Neural progenitor cell (in vitro differentiated cells): ENCODE measurements at regions not wholly inside any gene's neighbourhood (a gene's known extent, or its start where the extent isn't known, plus 50 kb on each side); places are given as distances from the start of the nearest gene placed in this dataset.

ENCODE experiments used
- DNase-seq: peaks from one replicate; pipeline ENCODE4 v3.0.0-alpha.2; 2016; ENCODE audit warnings: low spot score
- H2AFZ ChIP-seq: fragments of 200-600 bp; sonication (generic); replicated peaks from 2 replicates; pipeline ENCODE4 v1.6.1; 2016; ENCODE audit warnings: antibody characterized with exemption
- H3F3A ChIP-seq: fragments of 200-600 bp; sonication (generic); 2 replicates; pipeline ENCODE4 v1.6.1; 2016; ENCODE audit warnings: antibody characterized with exemption, low read depth
- H3K27ac ChIP-seq: fragments of 200-600 bp; sonication (generic); 2 replicates; pipeline ENCODE4 v1.5.1; 2016; ENCODE audit warnings: mild to moderate bottlenecking
- H3K27me3 ChIP-seq: fragments of 200-600 bp; sonication (generic); 2 replicates; pipeline ENCODE4 v1.6.1; 2016; ENCODE audit warnings: mild to moderate bottlenecking, moderate library complexity
- H3K36me3 ChIP-seq: fragments of 200-600 bp; sonication (generic); 2 replicates; pipeline ENCODE4 v1.5.1; 2016
- H3K4me1 ChIP-seq: fragments of 200-600 bp; sonication (generic); 2 replicates; pipeline ENCODE4 v1.6.1; 2016; ENCODE audit warnings: mixed run types
- H3K4me2 ChIP-seq: fragments of 200-600 bp; sonication (generic); 2 replicates; pipeline ENCODE4 v1.6.1; 2016
- H3K4me3 ChIP-seq: fragments of 200-600 bp; sonication (generic); 2 replicates; pipeline ENCODE4 v1.5.1; 2016
- H3K79me2 ChIP-seq: fragments of 200-600 bp; sonication (generic); 2 replicates; pipeline ENCODE4 v1.6.1; 2016; ENCODE audit warnings: low read depth
- H3K9ac ChIP-seq: fragments of 200-600 bp; sonication (generic); 2 replicates; pipeline ENCODE4 v1.6.1; 2016
- H3K9me3 ChIP-seq: fragments of 200-600 bp; sonication (generic); 2 replicates; pipeline ENCODE4 v1.5.1; 2016; ENCODE audit warnings: low read depth
- H4K20me1 ChIP-seq: fragments of 200-600 bp; sonication (generic); 2 replicates; pipeline ENCODE4 v1.6.1; 2016; ENCODE audit warnings: low read depth
- H3K27ac Mint-ChIP-seq: 3 replicates; pipeline ENCODE4 v1.8.0; 2021; ENCODE audit warnings: mixed read lengths
- H3K27me3 Mint-ChIP-seq: 2 replicates; pipeline ENCODE4 v1.8.0; 2022; ENCODE audit warnings: low read depth, mild to moderate bottlenecking, inconsistent platforms, moderate library complexity, mixed read lengths; ENCODE audit not compliant: insufficient read depth
- H3K36me3 Mint-ChIP-seq: 3 replicates; pipeline ENCODE4 v1.8.0; 2021; ENCODE audit warnings: mixed read lengths
- H3K4me1 Mint-ChIP-seq: 3 replicates; pipeline ENCODE4 v1.8.0; 2021; ENCODE audit warnings: mixed read lengths
- H3K4me3 Mint-ChIP-seq: 3 replicates; pipeline ENCODE4 v1.8.0; 2021; ENCODE audit warnings: mild to moderate bottlenecking, moderate library complexity, mixed read lengths
- H3K9me3 Mint-ChIP-seq: 3 replicates; pipeline ENCODE4 v1.8.0; 2020; ENCODE audit warnings: mixed read lengths
- EZH2 ChIP-seq: fragments of 200-600 bp; sonication (generic); IDR thresholded peaks from 2 replicates; pipeline ENCODE4 v1.6.1; 2017; ENCODE audit warnings: antibody characterized with exemption, mild to moderate bottlenecking, moderate library complexity
- EZH2phosphoT487 ChIP-seq: fragments of 200-600 bp; sonication (generic); IDR thresholded peaks from 2 replicates; pipeline ENCODE4 v1.6.1; 2017; ENCODE audit warnings: antibody characterized with exemption
- TF ChIP-seq, protein P1 (sequence below): fragments of 200-600 bp; sonication (generic); IDR thresholded peaks from 2 replicates; pipeline ENCODE4 v1.5.1; 2017; ENCODE audit warnings: antibody characterized with exemption, mild to moderate bottlenecking

DNA sequence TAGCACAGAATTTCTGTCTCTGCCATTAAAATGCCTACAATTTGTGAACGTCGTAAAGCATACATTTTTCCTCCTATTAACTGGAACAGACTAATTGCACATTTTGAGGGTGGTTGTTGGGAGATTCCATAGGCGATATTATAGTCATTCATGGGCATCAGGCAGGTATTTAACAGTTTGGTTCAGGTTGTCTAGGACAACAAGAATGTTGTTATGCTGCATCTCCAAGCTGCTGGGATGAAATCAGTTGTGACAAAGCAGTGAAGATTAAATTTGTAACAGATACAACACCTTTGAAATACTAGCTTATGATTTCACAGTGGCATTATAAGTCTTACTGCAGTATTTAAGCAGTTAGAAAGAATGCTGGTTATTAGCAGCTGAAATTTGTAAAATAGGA lies 339.7 kb upstream of the PITX2 start:
- no peaks in the 10 kb centered on the region for H4K20me1 ChIP-seq
- Mint-ChIP-seq H3K27me3 (no peaks in the 10 kb centered on the region), H3K36me3 (no peaks in the 10 kb centered on the region), H3K4me3 (no peak overlapping the region), H3K9me3 (no peaks in the 10 kb centered on the region), H3K4me1 (no peaks in the 10 kb centered on the region), H3K27ac (no peak overlapping the region)
- H3K4me3 ChIP-seq = no peak overlapping the region
- TF ChIP-seq EZH2 (no peak), EZH2phosphoT487 (no peak)
- TF ChIP-seq, protein P1, sequence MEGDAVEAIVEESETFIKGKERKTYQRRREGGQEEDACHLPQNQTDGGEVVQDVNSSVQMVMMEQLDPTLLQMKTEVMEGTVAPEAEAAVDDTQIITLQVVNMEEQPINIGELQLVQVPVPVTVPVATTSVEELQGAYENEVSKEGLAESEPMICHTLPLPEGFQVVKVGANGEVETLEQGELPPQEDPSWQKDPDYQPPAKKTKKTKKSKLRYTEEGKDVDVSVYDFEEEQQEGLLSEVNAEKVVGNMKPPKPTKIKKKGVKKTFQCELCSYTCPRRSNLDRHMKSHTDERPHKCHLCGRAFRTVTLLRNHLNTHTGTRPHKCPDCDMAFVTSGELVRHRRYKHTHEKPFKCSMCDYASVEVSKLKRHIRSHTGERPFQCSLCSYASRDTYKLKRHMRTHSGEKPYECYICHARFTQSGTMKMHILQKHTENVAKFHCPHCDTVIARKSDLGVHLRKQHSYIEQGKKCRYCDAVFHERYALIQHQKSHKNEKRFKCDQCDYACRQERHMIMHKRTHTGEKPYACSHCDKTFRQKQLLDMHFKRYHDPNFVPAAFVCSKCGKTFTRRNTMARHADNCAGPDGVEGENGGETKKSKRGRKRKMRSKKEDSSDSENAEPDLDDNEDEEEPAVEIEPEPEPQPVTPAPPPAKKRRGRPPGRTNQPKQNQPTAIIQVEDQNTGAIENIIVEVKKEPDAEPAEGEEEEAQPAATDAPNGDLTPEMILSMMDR = no peak
- no peak overlapping the region for H3K27ac ChIP-seq
- H3K27me3 ChIP-seq = peaks cover 4% of the 10 kb centered on the region
- H3K4me1 ChIP-seq = no peaks in the 10 kb centered on the region
- H3K36me3 ChIP-seq = no peaks in the 10 kb centered on the region
- H2AFZ ChIP-seq = no peak overlapping the region
- no peak overlapping the region for H3K4me2 ChIP-seq
- DNase-seq = no peak
- no peaks in the 10 kb centered on the region for H3K79me2 ChIP-seq
- no peaks in the 10 kb centered on the region for H3F3A ChIP-seq
- no peak overlapping the region for H3K9ac ChIP-seq
- no peaks in the 10 kb centered on the region for H3K9me3 ChIP-seq

DNA sequence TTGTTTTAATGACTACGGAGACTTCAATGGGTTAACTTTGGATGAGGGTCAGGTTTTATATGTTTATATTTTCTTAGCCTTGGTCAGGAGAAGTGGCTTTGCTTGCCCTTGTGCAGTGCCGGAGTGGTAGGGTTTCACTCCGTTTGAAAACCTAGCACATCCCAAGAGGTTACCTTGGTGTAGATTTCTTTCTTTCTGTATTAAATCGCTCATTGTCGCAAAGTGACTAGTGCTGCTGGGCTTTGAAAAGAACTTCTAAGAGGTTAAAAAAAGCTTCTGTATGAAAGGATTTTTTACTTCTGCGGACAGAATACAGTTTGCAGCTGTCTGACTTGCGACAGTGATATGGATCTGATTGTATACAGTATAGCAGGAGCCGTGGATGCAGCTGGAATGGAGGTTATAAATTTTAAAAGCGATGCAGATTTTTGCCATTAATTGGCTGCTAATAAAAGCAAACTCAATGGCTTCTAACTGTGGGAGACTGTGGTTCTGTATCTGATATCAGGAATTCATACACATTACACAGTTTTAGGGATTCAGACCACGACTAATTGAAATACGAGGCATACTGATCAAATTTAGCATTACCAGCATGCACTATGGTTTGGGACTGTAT lies 340.9 kb upstream of the PITX2 start:
- H3K4me1 Mint-ChIP-seq = no peaks in the 10 kb centered on the region
- Histone ChIP-seq H3K79me2 (no peaks in the 10 kb centered on the region), H3K27me3 (peaks cover 4% of the 10 kb centered on the region), H3K9ac (no peak overlapping the region), H3F3A (no peaks in the 10 kb centered on the region), H3K4me3 (no peak overlapping the region), H3K4me1 (no peaks in the 10 kb centered on the region), H4K20me1 (no peaks in the 10 kb centered on the region), H3K27ac (no peak overlapping the region), H2AFZ (no peak overlapping the region), H3K9me3 (no peaks in the 10 kb centered on the region), H3K36me3 (no peaks in the 10 kb centered on the region), H3K4me2 (no peak overlapping the region)
- no peak for DNase-seq
- H3K9me3 Mint-ChIP-seq = no peaks in the 10 kb centered on the region
- no peaks in the 10 kb centered on the region for H3K27me3 Mint-ChIP-seq
- H3K27ac Mint-ChIP-seq = no peak overlapping the region
- no peaks in the 10 kb centered on the region for H3K36me3 Mint-ChIP-seq
- H3K4me3 Mint-ChIP-seq = no peak overlapping the region
- TF ChIP-seq EZH2 = no peak
- TF ChIP-seq EZH2phosphoT487 = no peak
- TF ChIP-seq, protein P1 = no peak

DNA sequence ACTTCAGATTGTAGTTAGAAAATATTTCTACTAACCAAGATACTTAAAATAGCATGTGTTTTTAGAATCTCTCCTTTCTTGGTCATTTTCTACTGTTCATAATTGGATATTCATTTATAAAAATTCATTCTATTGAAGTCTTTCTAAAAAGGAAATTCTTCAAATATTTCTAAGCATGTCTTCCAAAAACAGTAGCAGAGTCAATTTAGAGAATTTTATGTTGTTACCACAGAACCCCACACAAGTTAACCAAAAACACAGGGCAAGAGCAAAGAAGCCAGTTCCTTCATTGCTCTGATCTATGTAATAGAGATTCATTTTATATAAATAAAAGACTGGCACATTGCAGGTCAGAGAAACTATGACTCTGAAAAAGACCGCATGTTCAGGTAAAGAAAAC lies 345.1 kb upstream of the PITX2 start:
- Mint-ChIP-seq H3K27me3 (no peaks in the 10 kb centered on the region), H3K4me3 (no peak overlapping the region), H3K9me3 (no peaks in the 10 kb centered on the region), H3K4me1 (no peaks in the 10 kb centered on the region), H3K27ac (no peak overlapping the region), H3K36me3 (no peaks in the 10 kb centered on the region)
- no peaks in the 10 kb centered on the region for H3K79me2 ChIP-seq
- H3K4me2 ChIP-seq = no peak overlapping the region
- TF ChIP-seq, protein P1 = no peak
- TF ChIP-seq EZH2 = no peak
- no peak for TF ChIP-seq EZH2phosphoT487
- H3K4me3 ChIP-seq = no peak overlapping the region
- H3K9me3 ChIP-seq = no peaks in the 10 kb centered on the region
- H2AFZ ChIP-seq = no peak overlapping the region
- H3K36me3 ChIP-seq = no peaks in the 10 kb centered on the region
- no peak for DNase-seq
- no peaks in the 10 kb centered on the region for H4K20me1 ChIP-seq
- H3F3A ChIP-seq = no peaks in the 10 kb centered on the region
- peaks cover 19% of the 10 kb centered on the region for H3K27me3 ChIP-seq
- no peak overlapping the region for H3K9ac ChIP-seq
- no peaks in the 10 kb centered on the region for H3K4me1 ChIP-seq
- no peak overlapping the region for H3K27ac ChIP-seq
